ENCODE measurements at regions not wholly inside any gene's neighbourhood (a gene's known extent, or its start where the extent isn't known, plus 50 kb on each side); places are given as distances from the start of the nearest gene placed in this dataset.
"Not testable (repeated sequence)": the region's sequence is repeated elsewhere in the genome, so short reads cannot be mapped to it uniquely, and the experiment has no call there.

DNA sequence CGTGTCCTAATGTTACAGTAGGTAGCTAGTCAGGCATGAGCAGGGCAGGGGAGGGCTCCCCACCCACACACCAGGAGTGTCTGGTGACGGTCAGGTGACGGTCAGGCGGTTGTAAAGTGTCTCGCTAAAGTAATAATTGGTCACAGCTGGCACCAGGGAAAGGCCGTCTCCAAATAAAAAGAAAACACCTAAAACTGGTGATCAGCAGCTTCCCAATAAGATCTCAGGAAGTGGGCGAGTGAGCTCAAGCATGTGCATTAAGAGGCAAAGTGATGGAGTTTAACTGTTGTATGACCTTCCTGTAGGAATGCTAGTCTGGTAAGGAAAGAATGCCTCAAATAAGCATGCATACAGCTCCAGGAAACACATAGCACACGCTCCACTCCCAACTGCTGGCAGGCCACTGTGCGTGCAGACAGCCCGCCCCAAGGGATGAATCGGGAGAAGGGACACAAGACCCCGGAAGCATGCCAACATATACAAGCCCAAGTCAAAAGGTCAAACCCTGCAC, 177.1 kb downstream of the RNF144A start:
- DNase-seq (ENCODE audit: low read depth) = no peak

DNA sequence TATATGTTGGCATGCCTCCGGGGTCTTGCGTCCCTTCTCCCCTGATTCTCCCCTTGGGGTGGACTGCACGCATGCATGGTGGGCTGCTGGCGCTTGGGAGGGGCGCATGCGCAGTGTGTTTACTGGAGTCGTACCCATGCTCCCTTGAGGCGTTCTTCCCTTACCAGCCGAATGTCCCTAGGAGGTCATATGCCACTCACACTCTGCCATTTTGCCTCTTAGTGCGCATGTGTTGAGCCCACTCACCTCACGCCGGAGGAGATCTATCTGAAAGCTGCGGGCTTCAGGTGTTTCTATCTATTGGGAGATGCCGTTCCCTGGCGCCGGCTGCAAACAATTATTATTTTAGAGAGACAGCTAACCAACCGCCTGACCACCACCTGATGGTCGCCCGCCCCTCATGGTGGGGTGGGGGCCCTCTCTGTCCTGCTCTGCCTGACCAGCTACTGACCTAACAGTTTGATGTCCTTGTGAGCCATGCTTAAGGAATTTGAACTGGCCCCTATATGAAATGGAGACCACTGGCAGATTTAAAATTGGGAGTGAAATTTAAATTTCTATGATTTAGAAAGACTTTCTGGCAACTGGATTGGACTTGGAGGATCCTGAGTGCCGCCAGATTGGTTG, 179.6 kb downstream of the RNF144A start:
- no peak for DNase-seq (ENCODE audit: low read depth)

DNA sequence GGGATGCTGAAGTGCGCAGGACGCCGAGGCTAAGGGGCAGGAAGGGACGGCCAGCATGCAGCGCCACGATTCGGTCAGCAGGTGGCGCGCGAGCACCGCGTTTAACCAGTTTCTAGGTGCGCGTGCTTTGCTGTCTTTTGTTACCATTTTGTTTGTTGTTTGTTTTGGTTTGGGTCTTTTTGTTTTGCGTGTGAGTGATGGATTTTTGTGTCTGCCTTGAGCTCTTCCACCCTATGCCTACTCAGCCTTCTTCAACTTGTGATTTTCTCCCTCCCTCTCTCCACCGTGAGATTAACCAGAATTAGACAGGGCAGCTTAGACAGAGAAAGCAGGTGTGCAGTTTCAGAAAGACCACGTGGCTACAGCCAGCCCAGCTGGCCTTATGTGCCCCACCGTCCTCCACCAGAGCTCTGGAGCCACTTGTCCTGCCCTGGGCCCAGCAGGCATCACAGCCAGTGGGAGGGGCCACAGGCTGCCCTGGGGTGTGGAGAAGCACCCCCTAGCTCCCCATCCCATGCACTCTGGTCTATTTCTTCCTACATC, 180.2 kb downstream of the RNF144A start:
- DNase-seq (ENCODE audit: low read depth) = peak; percentile 52

DNA sequence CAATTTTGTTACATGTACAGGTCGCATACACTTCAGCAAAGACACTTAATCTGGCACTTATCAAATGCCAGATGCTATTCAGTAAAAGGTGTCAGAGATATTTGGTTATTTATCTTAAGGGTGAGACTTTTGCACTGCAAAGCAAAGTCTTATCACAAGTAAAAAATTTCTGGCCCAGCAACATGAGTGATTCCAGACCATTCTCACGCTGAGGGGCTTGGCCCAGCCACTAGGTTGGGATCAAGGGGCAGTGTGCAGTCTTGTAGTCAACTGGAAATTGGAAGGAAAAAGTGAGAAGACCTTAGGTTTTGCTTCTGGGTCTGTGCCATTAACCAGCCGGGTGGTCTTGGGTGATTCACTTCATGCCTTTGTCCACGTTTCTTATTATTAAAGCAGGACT, 181.6 kb downstream of the RNF144A start:
- no peak for DNase-seq (ENCODE audit: low read depth)

DNA sequence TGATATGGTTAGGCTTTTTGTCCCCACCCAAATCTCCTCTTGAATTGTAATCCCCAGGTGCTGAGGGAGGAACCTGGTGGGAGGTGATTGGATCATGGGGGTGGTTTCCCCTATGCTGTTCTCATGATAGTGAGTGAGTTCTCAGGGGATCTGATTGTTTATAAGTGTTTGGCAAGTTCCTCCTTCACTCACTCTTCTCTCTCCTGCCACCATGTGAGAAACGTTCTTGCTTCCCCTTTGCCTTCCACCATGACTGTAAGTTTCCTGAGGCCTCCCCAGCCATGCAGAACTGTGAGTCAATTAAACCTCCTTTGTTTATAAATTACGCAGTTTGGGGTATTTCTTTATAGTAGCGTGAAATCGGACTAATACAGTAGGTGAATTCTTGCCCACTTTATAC, 182.5 kb downstream of the RNF144A start:
- DNase-seq (ENCODE audit: low read depth) = not testable (repeated sequence)

DNA sequence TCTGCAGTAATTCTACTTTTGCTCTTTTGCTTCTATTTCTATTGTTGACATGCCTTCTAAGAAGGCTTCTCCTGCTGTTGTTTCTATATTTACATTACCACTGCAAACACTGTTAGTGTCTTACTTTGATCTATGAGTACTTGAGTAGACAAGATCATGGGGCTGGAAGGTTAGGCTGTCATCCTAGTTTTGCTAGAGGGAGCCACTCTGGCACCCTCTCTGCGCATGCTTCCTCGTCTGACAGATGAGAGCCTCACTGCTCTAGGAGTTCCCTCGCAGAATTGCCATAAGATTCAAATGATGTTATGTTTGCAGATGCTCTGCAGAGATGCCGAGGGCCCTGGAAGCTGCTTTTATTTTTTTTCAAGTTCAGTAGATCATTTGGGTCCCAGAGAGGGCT, 185.6 kb downstream of the RNF144A start:
- no peak for DNase-seq (ENCODE audit: low read depth)

DNA sequence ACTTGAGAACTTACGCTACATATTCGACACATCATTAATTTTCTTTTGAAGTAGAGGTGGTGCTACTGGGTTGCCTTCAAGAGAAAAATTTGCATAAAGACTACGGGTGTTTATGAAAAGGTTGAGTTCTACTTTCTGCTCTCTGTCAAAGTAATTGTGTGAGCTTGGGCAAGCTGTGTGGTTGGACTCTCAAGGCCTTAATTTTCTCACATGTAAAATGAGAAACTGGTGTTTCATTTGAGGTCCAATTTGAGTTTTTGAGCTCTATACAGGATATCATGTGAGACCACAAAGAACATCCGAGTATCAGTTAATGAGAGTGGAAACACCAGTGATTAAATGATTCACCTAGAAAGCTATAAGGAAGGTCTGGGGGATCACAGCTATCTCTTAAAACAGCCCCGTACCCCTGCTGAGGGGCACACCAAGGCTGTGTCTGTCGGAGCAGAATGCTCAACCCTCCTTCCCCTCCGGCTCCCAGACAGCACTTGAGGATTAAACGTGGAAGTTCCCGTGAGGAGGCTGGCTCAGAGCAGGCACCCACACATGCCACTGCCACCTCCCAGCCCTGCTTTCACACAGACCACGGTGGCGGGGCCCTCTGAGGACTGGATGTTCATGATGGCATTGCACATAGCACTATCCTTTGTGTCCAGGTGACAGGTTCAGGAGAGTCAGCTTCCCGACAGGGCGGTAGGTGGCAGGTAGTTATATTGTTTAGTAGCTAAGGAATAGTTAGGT, 191.8 kb downstream of the RNF144A start:
- no peak for DNase-seq (ENCODE audit: low read depth)

DNA sequence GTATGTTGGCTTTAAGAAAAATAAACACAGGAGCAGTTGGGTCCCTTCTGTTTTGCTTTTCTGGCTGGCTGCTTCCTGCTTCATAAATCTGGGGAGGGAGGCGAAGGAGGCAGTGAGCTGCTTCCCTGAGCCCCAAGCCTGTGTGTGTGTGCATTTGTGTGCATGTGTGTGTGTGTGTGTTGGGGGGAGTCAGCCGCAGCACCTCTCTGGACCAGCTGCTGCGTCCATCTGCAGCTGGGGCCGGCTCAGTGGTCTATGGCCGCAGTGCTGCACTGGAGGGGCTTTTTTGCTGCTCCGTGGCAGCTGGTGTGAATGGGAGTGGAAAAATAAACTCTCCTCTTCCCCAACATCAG, 192.3 kb downstream of the RNF144A start:
- DNase-seq (ENCODE audit: low read depth) = no peak

DNA sequence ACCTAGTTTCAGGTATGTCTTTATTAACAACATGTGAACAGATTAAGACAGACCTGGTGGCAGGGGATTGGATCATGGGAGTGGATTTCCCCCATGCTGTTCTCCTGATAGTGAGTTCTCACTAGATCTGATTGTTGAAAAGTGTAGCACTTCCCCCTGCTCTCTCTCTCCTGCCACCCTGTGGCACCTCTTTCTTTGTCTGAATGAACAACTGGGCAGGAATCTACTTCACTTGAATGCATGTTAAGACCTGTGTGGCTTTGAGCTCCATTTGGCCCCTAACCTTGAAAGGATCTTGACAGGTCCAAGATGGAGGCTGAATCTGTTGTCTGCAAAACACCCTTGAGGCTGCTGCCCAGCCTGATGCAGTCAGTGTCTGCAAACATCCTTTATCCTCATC, 194.4 kb downstream of the RNF144A start:
- no peak for DNase-seq (ENCODE audit: low read depth)

DNA sequence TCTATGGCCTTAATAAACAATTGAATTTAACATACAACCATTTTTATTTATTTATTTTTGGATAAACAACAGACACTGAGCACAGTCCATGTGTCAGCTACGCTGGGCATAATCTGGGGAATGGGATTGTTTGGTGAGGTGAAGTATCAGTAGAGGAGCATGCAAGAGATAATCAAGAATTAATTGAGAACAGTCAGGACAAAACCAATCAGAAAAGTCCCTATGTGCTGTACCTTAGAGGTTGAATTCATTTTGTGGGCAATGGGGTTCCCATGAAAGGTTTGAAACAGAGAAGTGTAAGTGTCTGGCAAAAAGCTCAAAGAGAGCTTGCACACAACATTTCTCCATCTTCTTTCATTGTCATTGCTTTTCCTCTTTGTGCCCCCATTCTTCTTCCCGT, 198.2 kb downstream of the RNF144A start:
- no peak for DNase-seq (ENCODE audit: low read depth)

DNA sequence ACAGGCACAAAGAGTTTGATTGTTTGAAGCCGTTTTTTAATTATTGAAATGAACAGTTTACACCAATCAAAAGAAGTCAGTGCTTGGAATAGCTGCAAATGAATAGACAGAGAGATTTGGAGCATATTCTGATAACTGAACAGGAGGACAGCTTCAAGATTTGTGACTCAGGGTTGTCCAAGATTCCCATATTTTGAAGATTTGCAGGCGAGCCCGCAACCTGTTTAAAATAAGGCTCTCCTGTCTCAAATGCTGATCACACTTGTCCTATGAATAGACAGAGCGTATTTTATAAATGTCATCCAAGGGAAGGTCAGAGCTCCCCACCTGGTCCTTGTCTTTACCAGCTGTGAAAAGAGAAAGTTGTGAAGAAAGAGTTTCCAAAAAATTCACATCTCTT, 198.7 kb downstream of the RNF144A start:
- DNase-seq (ENCODE audit: low read depth) = no peak

DNA sequence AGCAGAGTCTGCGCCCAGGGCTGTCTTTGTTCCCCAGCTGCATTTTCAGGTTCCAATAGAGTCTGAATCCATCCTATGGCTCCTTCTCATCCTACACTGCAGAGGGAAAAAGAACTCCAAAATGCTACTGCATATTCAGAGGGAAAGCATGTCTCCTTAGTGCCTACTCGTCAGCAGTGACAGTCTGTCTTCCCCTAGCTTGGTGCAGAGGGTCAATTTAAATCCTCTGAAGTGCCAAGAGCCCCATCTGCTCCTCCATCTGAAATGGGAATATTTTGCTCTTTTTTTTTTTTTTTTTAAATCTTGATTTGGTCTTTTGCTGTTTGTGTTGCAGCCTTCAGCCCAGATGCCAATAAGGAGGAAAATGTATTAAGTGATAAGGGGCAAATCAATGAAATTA, 199.3 kb downstream of the RNF144A start:
- DNase-seq (ENCODE audit: low read depth) = no peak

DNA sequence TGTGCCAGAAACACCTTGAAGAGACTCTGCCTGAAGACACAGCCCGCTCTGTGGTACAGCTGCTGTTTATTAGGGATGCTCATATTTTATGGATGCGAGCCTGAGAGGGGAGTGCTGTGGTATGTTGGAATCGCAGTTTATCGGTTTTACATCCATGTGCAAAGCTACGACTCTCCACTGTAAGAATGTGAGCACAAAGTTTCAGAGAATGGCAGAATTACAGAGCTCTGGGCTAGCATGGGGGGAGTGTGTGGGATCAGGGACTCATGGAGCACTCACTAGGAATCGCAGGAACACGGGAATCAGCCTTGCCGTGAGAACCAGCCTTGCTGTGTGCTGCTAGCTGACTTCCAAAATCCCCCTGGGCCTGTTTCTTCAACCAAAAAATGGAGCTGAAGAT, 199.9 kb downstream of the RNF144A start:
- DNase-seq (ENCODE audit: low read depth) = no peak

DNA sequence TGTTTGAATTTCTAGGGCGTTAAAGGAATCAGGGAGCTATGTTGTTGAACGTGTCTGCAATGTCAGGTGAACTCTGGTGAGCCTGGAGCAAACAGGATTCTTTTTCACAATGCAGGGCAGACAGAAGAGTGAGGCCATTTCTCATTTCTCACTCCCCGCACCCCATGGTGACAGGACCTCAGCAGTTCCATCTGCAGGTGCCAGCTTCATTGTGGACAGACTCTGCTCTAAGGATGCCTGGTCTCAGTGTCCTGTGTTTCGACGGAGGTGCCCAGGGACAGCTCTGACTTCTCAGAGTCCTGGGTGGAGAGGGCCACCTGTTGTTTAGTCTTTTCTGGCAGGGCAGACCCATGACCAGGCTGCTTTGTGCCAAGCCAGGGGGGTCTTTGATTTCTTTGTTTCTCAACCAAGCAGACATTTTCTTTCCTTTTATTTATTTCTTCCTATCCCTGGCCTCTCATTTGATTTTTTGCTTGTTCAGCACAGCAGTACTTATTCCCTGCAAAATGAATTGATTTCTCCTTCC, 201.5 kb downstream of the RNF144A start:
- DNase-seq (ENCODE audit: low read depth) = no peak

DNA sequence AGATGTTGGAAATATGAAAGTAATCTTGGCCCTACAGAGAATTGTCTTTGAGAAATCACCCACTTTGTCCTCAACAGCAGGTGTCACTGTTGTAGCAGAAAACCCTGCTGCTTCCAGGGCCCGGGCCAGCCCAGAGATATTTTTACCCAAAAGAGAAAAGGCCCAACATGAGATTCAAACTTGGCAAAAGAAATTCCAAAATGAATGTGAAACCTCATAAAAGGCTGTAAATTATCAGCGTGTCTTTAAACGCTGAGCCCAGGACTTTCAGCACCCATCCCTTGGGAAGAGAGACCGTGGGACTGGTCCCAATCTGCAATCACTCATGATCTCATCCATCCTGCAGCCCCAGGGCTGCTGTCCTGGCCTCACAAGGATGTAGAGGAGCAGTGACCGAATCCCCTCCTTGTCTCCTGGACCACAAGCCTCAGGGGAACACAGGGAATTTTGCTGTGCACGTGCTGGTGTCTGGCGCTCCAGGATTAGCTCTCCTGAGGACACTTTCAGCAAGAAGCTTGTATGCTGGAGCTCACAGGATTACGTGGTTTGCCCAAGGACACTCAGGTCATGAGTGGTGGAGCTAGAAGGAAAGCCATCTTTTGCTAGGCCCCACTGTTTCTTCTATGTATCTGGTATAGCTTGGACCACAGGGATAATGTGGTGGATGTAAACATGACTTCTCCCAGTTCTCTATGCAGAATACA, 202.1 kb downstream of the RNF144A start:
- no peak for DNase-seq (ENCODE audit: low read depth)

DNA sequence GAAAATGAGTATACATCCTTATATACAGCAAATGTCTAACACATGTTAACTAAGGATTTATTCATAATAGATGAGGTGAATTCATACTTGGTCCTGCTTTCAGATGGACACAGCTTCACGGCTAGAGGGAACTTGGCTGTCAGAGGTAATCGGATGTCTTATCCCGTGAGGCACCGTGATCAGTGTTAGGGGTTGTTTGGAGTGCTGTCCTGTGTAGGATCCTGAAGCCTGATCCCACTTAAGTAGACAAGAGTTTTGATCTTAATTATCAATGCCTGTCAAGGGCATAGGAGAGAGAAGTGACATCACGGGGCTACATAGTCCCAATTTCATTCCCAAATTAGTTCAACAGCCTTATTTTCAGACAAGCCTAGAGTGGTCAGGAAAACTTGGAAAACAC, 204.6 kb downstream of the RNF144A start:
- DNase-seq (ENCODE audit: low read depth) = no peak

DNA sequence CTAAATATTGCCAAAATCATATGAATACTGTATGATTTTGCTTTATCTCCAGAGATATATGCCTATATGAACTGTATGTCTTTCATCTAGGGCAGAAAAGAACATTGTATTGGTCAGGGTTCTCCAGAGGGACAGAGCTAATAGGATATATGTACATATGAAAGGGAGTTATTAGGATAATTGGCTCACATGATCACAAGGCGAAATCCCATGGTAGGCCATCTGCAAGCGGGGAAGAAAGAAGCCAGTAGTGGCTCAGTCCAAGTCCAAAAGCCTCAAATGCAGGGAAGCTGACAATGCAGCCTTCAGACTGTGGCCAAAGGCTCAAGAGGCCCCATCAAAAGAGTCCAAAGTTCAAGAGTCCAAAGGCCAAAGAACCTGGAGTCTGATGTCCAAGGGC, 209.9 kb downstream of the RNF144A start:
- no peak for DNase-seq (ENCODE audit: low read depth)

DNA sequence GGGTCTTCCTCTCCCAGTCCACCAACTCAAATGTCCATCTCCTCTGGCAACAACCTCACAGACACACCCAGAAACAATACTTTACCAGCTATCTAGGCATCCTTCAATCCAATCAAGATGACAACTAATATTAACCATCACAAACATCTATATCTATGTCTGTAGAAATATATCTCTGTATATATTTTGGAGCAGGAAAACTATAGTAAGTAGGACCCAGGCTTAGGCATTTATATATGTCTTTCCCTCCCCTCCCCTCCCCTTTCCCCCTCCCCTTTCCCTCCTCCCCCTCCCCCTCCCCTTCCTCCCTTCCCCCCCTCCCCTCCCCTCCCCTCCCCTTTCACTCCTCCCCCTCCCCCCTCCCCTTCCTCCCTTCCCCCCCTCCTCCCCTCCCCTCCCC, 210.5 kb downstream of the RNF144A start:
- DNase-seq (ENCODE audit: low read depth) = no peak

DNA sequence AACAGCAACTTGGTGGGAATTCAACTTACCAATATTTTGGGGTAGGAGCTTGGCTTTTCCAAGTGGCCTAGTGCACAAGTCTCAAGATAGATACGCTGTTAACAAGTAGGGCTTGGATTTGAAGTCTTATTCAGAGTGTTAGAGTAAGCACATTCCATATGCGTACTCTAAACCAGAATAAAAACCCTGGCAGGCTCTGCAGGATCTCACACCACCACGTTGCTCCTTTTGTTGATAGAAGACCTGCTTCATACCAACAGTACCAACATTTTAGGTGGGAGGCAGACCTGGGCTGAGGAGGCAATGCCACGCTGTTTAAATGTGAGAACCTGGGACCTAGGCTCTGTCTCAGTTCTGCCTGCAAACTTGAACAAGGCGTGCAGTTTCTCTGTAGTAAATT, 214.0 kb downstream of the RNF144A start:
- DNase-seq (ENCODE audit: low read depth) = no peak

DNA sequence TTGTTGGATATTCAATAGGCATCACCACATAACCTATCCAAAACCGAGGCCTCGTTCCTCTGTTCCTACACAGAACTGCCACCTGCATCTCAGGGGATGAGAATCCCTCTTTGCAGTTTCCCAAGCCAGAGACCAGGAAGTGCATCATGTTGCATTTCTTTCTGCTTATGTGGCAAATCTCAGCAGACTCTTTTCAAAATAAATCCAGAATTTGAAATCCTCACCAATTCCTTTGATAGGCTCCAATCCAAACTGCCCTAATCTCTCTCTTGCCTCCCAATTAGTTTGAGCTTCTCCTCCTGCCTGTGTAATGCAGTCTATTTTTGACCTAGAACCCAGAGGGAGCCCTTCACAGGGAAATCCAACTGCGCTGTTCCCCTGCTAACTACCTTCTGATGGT, 215.5 kb downstream of the RNF144A start:
- DNase-seq (ENCODE audit: low read depth) = no peak

DNA sequence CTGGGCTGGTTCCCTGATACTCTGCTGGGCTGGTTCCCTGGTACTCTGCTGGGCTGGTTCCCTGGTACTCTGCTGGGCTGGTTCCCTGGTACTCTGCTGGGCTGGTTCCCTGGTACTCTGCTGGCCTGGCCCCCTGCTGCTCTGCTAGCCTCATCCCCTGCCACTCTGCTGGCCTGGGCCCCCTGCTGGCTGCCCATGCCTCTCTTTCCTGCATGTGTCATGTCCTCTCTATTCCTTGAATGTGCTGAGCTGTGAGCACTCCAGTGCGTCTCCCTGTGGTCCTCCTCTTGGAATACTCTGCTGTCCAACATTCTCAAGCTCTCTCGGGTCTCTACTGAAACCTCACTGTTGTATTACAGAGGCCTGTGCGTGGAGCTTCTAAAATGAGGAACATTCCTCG, 216.3 kb downstream of the RNF144A start:
- no peak for DNase-seq (ENCODE audit: low read depth)

DNA sequence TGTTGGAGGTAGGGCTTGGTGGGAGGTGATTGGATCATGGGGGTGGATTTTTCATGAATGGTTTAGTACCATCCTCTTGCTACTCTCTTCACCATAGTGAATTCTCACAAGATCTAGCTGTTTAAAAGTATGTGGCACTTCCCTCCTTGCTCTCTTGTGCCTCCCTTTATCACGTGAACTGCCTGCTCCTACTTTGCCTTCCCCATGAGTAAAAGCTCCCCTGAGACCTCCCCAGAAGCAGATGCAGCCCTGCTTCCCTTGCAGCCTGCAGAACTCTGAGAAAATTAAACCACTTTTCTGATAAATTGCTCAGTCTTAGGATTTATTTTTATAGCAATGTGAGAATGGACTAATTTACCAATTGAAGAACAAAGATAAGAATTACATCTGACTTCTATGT, 223.1 kb downstream of the RNF144A start:
- DNase-seq (ENCODE audit: low read depth) = no peak

DNA sequence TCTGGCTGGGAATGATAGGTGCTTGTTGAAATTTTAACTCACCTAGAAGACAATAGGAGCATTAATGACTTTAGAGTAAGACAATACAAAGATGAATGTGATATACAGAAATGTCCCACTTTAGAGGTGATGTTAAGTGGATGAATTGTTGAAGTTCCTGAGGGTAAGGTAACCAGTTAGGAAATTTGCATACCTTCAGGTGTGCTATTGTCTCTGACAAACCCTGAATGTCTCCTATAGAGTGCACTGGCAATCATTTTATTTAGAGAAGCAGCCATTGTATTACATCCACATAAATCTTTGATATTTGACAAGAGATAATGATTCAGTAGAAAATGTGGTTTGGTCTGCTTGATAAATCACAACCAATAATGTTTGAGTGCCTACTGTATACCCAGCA, 228.5 kb downstream of the RNF144A start:
- DNase-seq (ENCODE audit: low read depth) = no peak

All from stimulated activated CD8-positive, alpha-beta memory T cell treated with anti-CD3 and anti-CD28 coated beads, Interleukin-12 subunit alpha, Interleukin-12 subunit beta, amount 100 ng/mL, for 4 hours (primary cell).